Lung (tissue), 11 donors: ENCODE measurements at regions not wholly inside any gene's neighbourhood (a gene's known extent, or its start where the extent isn't known, plus 50 kb on each side); places are given as distances from the start of the nearest gene placed in this dataset.

Source experiments
- ATAC-seq: fragments of 200-7000 bp; cut with Tn5 transposase; one replicate; pipeline ENCODE4 v1.9.1; 2020; ENCODE audit warnings: moderate number of reproducible peaks; ENCODE audit not compliant: insufficient read depth, low FRiP score
- DNase-seq, 3 donors: peaks; one replicate each; pipeline ENCODE4 v3.0.0-alpha.2; 2013 to 2017
- H3K27ac ChIP-seq, 2 donors: one replicate each; pipeline ENCODE4 v1.5.1; 2013; ENCODE audit warnings: mild to moderate bottlenecking in 2 of 2, moderate library complexity in 2 of 2, control low read depth in 1 of 2, inconsistent platforms in 1 of 2, low read depth in 1 of 2, low read length in 1 of 2
- H3K27me3 ChIP-seq, 3 donors: one replicate each; pipeline ENCODE4 v1.5.1; 2013; ENCODE audit warnings: low read length in 2 of 3; ENCODE audit not compliant: control insufficient read depth in 3 of 3, insufficient read depth in 3 of 3
- H3K36me3 ChIP-seq, 4 donors: one replicate each; pipeline ENCODE4 v1.5.1; 2013; ENCODE audit warnings: low read length in 4 of 4, mild to moderate bottlenecking in 1 of 4, moderate library complexity in 1 of 4; ENCODE audit not compliant: control insufficient read depth in 4 of 4, insufficient read depth in 4 of 4
- H3K4me1 ChIP-seq, 5 donors: one replicate each; pipeline ENCODE4 v1.5.1; 2013; ENCODE audit warnings: low read length in 5 of 5, mild to moderate bottlenecking in 2 of 5, moderate library complexity in 1 of 5; ENCODE audit not compliant: control insufficient read depth in 5 of 5, insufficient read depth in 5 of 5
- H3K4me3 ChIP-seq: one replicate; pipeline ENCODE4 v1.5.1; 2013; ENCODE audit warnings: mild to moderate bottlenecking, control low read depth, moderate library complexity
- H3K9ac ChIP-seq, 2 donors: one replicate each; pipeline ENCODE4 v1.5.1; 2013; ENCODE audit warnings: low read length in 2 of 2, control low read depth in 1 of 2; ENCODE audit not compliant: insufficient read depth in 1 of 2
- H3K9me3 ChIP-seq, 4 donors: one replicate each; pipeline ENCODE4 v1.5.1; 2013; ENCODE audit warnings: low read length in 3 of 4, mild to moderate bottlenecking in 1 of 4, moderate library complexity in 1 of 4; ENCODE audit not compliant: control insufficient read depth in 4 of 4, insufficient read depth in 3 of 4
- WGBS, 2 donors: extraction: QIAGEN DNeasy Blood & Tissue Kit; methylation state at CpG; one replicate each; pipeline ENCODE4 v1.1.7; 2013; 5-methylcytosine and 5-hydroxymethylcytosine counted together
- TF ChIP-seq, protein P1 (sequence below): IDR thresholded peaks from 2 replicates; pipeline ENCODE4 v1.5.1; 2012; ENCODE audit warnings: mild to moderate bottlenecking; ENCODE audit errors: control extremely low read depth, extremely low read depth
- donor health status: control.
- donor health status: control.
- donor health status: Bipolar disorder and iron deficiency.
- donor health status: healthy.
- donor health status: DM: yes; HTN: yes; CAD: no.

DNA sequence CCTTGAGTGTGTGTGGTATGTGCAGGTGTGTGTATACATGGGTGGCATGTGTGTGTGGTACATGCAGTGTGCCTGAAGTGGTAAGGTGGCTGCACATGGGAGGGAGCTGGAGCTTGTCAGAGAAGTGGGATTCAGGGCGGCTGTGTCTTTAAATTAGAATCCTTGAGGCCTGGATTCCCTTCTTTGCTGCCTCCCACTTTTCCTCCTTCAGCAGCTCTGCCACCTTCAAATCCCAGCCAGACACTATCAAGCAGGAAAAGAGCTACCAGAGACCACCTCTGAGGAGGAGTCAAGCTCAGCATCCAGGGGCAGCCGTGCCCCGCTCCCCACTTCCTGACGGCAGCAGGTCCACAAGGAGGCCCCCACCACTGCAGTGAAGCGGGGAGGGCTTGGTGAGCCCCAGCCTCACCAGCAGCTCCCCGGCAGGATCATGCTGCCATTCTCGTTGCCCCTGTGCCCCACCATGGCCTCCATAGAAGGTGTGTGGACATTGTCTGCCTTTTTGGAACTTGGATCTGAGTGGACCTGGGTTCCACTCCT, 131.0 kb upstream of the MLN start:
- WGBS, 2 donors, result 77 to 83% methylated on average over 7 of the region's 7 CpGs
- Histone ChIP-seq H3K27ac (no peak overlapping the region), H3K36me3 (no peaks in the 10 kb centered on the region), H3K4me1 (peaks cover 0 to 4% (median 0%) of the 10 kb centered on the region in 5 donors), H3K9me3 (peaks cover 0 to 4% (median 0%) of the 10 kb centered on the region in 4 donors), H3K27me3 (peaks cover 0 to 6% (median 0%) of the 10 kb centered on the region in 3 donors), H3K4me3 (no peak overlapping the region), H3K9ac (no peak overlapping the region)
- no peak for ATAC-seq
- no peak for DNase-seq
- TF ChIP-seq, protein P1, sequence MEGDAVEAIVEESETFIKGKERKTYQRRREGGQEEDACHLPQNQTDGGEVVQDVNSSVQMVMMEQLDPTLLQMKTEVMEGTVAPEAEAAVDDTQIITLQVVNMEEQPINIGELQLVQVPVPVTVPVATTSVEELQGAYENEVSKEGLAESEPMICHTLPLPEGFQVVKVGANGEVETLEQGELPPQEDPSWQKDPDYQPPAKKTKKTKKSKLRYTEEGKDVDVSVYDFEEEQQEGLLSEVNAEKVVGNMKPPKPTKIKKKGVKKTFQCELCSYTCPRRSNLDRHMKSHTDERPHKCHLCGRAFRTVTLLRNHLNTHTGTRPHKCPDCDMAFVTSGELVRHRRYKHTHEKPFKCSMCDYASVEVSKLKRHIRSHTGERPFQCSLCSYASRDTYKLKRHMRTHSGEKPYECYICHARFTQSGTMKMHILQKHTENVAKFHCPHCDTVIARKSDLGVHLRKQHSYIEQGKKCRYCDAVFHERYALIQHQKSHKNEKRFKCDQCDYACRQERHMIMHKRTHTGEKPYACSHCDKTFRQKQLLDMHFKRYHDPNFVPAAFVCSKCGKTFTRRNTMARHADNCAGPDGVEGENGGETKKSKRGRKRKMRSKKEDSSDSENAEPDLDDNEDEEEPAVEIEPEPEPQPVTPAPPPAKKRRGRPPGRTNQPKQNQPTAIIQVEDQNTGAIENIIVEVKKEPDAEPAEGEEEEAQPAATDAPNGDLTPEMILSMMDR, result no peak

GRCh38 chr6:33933101-33933500, 129.3 kb upstream of the MLN start:
- H3K9me3 ChIP-seq, result peaks cover 0 to 4% (median 0%) of the 10 kb centered on the region in 4 donors
- H3K27me3 ChIP-seq, result peaks cover 0 to 3% (median 0%) of the 10 kb centered on the region in 3 donors
- peaks cover 0 to 4% (median 0%) of the 10 kb centered on the region in 5 donors for H3K4me1 ChIP-seq
- TF ChIP-seq, protein P1, result no peak
- no peak overlapping the region for H3K4me3 ChIP-seq
- no peak overlapping the region for H3K27ac ChIP-seq
- 62 to 65% methylated on average over 4 of the region's 4 CpGs for WGBS, 2 donors
- no peak for ATAC-seq
- no peaks in the 10 kb centered on the region for H3K36me3 ChIP-seq
- H3K9ac ChIP-seq, result no peak overlapping the region
- no peak for DNase-seq

- Histone ChIP-seq H3K27ac (no peak overlapping the region), H3K27me3 (peaks cover 0 to 3% (median 0%) of the 10 kb centered on the region in 3 donors), H3K4me3 (no peak overlapping the region), H3K9me3 (peaks cover 0 to 4% (median 0%) of the 10 kb centered on the region in 4 donors), H3K36me3 (no peaks in the 10 kb centered on the region), H3K9ac (no peak overlapping the region), H3K4me1 (peaks cover 0 to 4% (median 0%) of the 10 kb centered on the region in 5 donors)
- TF ChIP-seq, protein P1, result no peak
- 79 to 90% methylated on average over 3 of the region's 3 CpGs for WGBS, 2 donors
- ATAC-seq (no peak), DNase-seq (no peak)
These were observed 128.0 kb upstream of the MLN start for GRCh38 chr6:33931799-33932198.
